Fibroblast of the aortic adventitia (primary cell): ENCODE measurements at regions not wholly inside any gene's neighbourhood (a gene's known extent, or its start where the extent isn't known, plus 50 kb on each side); places are given as distances from the start of the nearest gene placed in this dataset.

Source experiments
- DNase-seq: peaks from one replicate; pipeline ENCODE4 v3.0.0-alpha.2; 2010; ENCODE audit warnings: low read depth
- H3K4me3 ChIP-seq: 2 replicates; pipeline ENCODE4 v1.5.1; 2011; ENCODE audit warnings: low read depth, mild to moderate bottlenecking, control low read depth, low read length, moderate library complexity
- CTCF ChIP-seq: IDR thresholded peaks from 2 replicates; pipeline ENCODE4 v1.5.1; 2011; ENCODE audit warnings: mild to moderate bottlenecking, low read length, control low read depth, inconsistent platforms; ENCODE audit not compliant: insufficient read depth

- TF ChIP-seq CTCF, result no peak
- no peak for DNase-seq
- no peak overlapping the region for H3K4me3 ChIP-seq
These were observed 128.0 kb downstream of the BARX2 start for GRCh38 chr11:129503646-129504045.

GRCh38 chr11:129505266-129505665, 129.6 kb downstream of the BARX2 start:
- TF ChIP-seq CTCF, result no peak
- no peak for DNase-seq
- H3K4me3 ChIP-seq, result no peak overlapping the region

- no peak for TF ChIP-seq CTCF
- DNase-seq, result no peak
- H3K4me3 ChIP-seq, result no peak overlapping the region
These were observed 132.5 kb downstream of the BARX2 start for GRCh38 chr11:129508163-129508562.

- no peak overlapping the region for H3K4me3 ChIP-seq
- no peak for TF ChIP-seq CTCF
- DNase-seq, result no peak
These were observed 152.6 kb downstream of the BARX2 start for GRCh38 chr11:129528296-129528695.

- no peak overlapping the region for H3K4me3 ChIP-seq
- no peak for DNase-seq
- no peak for TF ChIP-seq CTCF
These were observed 154.7 kb downstream of the BARX2 start for GRCh38 chr11:129530154-129530895.

- no peak for DNase-seq
- H3K4me3 ChIP-seq, result no peak overlapping the region
- no peak for TF ChIP-seq CTCF
These were observed 157.7 kb downstream of the BARX2 start for GRCh38 chr11:129533395-129533794.

GRCh38 chr11:129536338-129536737, 160.7 kb downstream of the BARX2 start:
- H3K4me3 ChIP-seq, result no peak overlapping the region
- no peak for DNase-seq
- TF ChIP-seq CTCF, result no peak
